HG03159 (cell line): ENCODE measurements at regions not wholly inside any gene's neighbourhood (a gene's known extent, or its start where the extent isn't known, plus 50 kb on each side); places are given as distances from the start of the nearest gene placed in this dataset.

Experiments
- ATAC-seq: cut with Tn5 transposase; IDR thresholded peaks from one replicate; pipeline ENCODE4 v1.9.1; 2021; ENCODE audit warnings: mild to moderate bottlenecking, moderate library complexity; ENCODE audit not compliant: unreplicated experiment

DNA sequence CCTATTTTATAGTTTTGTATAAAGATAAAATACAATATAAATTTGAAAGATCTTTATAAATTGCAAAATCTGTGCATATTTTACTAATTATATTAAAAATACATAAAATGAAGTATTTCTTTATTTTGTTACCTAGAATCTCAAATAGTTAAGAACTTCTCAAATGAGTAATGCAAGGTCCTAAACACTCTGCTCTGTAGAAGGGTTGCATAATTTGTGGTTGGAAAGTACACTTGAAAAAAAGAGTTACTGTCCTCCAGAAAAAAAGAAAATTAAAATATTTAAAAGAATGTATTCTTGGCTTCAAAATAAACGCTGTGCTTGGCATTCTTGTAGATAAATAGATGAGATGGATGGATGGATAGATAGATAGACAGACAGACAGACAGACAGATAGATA lies 428.8 kb upstream of the CDH6 start:
- ATAC-seq: no peak

DNA sequence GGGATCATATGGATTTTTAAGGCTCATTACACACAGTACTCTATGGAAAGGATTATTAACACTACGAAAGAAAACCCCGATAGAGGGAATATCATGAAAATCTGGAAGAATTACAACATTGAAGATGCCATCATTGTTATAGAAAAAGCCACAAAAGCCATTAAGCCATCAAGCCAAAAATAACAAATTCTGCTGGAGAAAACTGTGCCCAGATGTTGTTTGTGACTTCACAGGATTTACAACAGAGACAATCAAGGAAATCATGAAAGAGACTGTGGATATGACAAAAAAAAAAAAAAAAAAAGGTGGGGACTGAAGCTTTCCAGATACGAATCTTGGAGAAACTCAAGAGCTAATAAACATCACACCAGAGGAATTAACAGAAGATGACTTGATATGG lies 433.8 kb upstream of the CDH6 start:
- ATAC-seq: no peak

DNA sequence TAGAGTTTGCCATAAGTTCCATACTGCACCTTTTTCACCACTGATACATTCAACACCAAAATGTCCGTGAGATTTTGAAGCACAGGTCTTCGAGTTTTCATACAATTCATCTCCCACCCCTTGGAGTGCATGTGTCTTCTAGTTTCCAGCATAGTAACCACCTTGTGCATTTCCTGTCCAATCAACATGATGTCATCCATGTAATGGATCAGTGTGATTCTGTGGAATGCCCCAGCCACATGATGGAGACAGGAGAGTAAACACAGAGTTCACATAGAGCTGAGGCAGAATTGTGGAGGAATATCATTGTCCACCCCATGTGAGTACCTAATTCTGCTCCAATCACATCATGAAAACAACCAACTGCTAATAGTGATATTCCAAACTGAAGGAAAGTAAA lies 441.5 kb upstream of the CDH6 start:
- no peak for ATAC-seq

- ATAC-seq: no peak
Measured at GRCh38 chr5:30749971-30750370, 443.5 kb upstream of the CDH6 start.

DNA sequence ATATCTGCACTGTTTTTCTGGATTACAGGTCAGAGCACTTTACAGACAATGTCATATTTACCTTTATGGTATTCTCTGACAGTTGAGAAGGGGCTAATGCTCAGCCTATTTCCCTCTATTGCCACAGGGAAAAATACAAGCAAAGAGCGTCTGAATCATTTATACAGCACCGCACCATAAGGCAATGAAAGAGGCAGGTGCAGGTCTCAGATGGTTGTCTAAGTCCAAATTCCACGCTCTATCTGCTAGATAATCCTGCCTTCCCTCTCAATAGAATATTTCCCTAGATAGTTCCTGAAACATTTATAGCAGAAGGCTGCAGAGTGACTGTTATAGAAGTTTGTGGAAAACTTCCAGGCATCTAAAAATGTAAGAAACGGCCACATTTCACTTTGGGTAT lies 446.1 kb upstream of the CDH6 start:
- ATAC-seq: no peak

DNA sequence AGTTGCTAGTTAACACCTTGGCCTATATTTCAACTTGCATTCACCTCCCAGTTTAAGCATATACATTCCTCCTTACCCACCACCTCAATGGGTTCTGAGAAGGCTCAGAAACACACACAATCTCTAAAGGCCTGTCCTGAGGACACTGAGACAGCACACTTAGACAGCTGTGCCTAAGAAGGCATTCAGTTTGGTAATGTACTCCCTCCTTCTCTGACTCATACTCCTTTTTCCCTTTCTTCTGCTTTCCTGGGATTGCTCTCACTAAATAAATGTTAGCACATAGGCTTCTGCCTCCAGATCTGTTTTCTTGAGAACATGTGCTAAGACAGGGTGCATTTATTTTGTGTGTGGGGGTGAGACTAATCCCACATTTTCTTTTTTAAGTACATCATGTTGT lies 456.8 kb upstream of the CDH6 start:
- no peak for ATAC-seq

DNA sequence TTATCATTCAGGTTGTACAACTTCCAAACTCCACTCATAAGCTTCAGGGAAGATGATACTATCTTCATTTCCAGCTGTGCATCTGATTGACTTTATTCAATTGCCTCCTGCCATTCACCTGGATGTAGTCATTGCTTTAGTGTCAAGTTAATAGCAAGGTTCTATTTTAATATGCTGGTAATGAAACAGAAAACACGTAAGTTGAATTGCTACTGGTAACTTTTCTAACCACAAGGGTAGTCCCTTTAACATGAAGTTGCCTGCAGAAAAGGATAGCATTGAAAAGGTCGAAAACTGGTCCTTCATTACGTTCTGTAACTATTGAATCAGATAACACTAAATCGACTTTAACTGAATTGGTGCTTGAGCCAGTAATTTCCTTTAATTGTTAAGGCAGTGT lies 459.4 kb upstream of the CDH6 start:
- ATAC-seq: no peak

DNA sequence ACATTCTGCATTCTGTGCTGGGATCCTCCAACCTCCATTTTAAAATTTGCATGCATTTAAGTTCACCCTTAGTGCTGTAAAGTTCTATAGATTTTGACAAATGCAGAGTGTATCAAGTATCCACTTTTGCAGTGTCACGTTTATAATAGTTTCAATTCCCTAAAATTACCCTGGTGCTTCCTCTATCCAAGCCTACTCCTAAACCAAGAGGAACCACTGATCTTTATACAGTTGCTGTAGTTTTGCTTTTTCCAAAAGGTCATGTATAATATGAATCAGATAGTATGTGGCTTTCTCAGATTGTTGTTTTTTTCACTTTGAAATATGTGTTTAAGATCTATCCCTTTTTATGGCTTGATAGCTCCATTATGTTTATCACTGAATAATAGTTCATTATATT lies 468.4 kb upstream of the CDH6 start:
- ATAC-seq: no peak

DNA sequence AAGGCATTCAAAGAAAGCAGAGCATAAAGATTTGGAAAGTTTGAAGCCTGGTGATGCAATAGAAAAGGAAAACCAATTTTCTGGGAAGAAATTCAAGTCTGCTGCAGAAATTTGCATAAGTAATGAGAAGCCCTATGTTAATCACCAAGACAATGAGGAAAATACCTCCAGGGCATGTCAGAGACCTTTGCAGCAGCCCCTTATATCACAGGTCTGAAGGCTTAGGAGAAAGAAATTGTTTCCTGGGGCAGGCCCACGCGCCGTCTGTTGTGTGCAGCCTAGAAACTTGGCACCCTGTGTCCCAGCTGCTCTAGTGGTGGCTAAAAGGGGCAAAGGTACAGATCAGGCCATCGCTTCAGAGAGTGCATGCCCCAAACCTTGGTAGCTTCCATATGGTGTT lies 495.3 kb upstream of the CDH6 start:
- no peak for ATAC-seq

DNA sequence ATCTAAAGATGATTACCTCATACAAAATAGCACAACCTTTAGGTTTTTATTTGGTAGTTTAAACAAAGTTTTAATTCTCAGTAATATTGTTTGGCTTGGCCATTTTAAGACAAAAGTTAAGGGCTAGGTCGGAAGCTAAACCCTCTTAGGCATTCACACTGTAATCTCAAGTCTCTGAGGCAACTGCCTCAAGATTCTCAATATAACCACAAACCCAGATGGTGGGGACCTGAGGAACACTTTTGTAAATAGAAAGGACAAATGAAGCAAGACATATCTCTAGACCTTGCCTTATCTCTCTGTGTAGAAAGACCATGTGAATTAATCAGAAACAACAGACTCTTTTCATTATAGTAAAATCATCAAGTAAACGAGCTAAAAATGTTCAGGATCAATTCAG lies 500.2 kb upstream of the CDH6 start:
- ATAC-seq: no peak

DNA sequence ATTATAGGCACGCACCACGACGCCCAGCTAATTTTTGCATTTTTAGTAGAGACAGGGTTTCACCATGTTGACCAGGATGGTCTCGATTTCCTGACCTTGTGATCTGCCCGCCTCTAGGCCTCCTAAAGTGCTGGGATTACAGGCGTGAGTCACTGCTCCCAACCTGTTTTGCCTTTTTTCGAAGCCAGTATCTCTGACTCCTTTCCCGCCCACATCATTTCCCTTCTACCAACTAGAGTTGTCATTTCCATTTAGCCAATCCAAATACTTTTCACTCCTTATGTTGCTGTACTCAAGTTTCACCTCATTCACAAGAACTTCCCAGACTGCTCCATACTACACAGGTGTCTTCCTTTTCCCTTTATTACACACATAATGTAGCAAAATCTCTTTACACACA lies 502.6 kb upstream of the CDH6 start:
- no peak for ATAC-seq

GRCh38 chr5:30687461-30687860 lies 506.0 kb upstream of the CDH6 start:
- ATAC-seq: no peak

GRCh38 chr5:30686530-30686929 lies 507.0 kb upstream of the CDH6 start:
- no peak for ATAC-seq

- ATAC-seq: no peak
Measured at GRCh38 chr5:30676223-30676840, 517.2 kb upstream of the CDH6 start.

GRCh38 chr5:30667293-30667692 lies 526.2 kb upstream of the CDH6 start:
- ATAC-seq: no peak

GRCh38 chr5:30663536-30663935 lies 530.0 kb upstream of the CDH6 start:
- ATAC-seq: no peak

DNA sequence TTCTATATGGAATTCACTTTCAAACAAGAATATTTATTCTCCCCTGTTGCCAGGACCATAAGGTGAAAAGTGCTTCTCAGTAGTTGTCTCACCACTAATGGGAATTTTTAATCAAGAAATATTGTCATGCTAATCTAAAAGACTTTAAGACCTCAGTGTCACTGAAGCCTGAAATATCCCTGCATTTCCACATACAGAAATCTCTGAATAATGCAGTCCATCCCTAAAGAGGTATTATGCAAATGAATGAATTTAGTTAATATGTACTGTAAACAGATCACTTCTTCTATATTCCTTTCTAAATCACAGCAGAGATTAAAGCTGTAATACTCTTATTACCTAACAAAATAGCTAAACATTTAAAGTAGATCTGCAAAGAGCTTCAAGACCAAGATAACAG lies 531.1 kb upstream of the CDH6 start:
- no peak for ATAC-seq

GRCh38 chr5:30661730-30662129 lies 531.8 kb upstream of the CDH6 start:
- no peak for ATAC-seq

DNA sequence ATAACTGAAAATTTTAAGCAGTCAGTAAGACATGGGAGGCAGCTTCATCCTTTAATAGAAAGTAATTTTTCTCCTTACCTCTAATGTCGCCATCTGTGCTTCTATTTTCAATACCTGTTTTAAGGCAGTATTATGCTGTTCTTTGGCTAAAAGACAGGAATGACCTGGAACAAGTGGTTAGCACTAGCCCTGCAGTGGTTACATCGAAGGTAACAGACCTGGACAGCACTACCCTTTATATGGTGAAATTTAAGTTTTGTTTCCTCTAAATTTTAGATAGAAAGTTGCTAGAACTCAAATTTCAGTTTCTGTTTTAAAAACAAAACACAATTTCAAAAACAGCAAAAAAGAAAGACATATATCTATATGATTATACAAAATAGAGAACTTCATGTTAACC lies 534.1 kb upstream of the CDH6 start:
- ATAC-seq: no peak

DNA sequence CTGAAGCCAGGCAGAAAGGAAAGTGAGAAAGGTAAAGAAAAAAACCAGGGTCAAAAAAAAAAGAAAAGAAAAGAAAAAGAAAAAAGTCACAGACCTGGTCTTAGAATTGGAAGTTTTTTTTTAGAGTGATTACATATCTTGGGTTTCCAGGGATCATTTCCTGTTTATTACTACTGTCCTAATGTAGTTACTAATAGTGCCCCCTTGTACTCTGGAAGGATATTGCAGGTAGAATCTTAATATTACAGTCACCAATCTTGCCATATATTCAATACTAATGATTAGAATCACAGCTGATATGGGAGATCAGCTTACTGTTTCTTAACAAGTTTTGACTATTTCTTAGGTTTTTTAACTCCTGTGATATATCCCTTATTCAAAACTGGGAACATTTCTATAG lies 543.2 kb upstream of the CDH6 start:
- no peak for ATAC-seq

- ATAC-seq: no peak
Measured at GRCh38 chr5:30638899-30639298, 554.6 kb upstream of the CDH6 start.

- ATAC-seq: no peak
Measured at GRCh38 chr5:30627945-30628344, 565.5 kb upstream of the CDH6 start.

GRCh38 chr5:30626557-30626956 lies 566.9 kb upstream of the CDH6 start:
- ATAC-seq: no peak
